ENCODE measurements at regions not wholly inside any gene's neighbourhood (a gene's known extent, or its start where the extent isn't known, plus 50 kb on each side); places are given as distances from the start of the nearest gene placed in this dataset.

DNA sequence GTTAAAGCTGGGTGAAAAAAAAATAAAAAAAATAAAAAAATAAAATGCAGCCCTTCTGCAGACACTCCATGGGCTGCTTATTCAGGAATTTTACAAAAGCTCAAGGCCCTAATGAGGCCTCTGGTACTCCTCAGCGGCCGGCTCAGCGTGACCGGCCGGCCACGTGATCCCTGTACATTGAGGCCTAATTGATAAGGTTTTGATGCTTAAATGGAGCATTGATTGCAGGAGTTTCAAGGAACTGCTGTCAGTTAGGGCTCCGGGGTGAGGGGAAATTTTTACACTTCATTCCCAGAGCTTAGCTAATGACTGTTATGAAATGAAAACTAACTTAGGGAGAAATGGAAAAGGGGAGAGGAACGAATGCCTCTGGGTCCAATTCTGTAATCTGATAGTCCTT, 368.8 kb upstream of the KIRREL3 start:
- DNase-seq: no peak

DNA sequence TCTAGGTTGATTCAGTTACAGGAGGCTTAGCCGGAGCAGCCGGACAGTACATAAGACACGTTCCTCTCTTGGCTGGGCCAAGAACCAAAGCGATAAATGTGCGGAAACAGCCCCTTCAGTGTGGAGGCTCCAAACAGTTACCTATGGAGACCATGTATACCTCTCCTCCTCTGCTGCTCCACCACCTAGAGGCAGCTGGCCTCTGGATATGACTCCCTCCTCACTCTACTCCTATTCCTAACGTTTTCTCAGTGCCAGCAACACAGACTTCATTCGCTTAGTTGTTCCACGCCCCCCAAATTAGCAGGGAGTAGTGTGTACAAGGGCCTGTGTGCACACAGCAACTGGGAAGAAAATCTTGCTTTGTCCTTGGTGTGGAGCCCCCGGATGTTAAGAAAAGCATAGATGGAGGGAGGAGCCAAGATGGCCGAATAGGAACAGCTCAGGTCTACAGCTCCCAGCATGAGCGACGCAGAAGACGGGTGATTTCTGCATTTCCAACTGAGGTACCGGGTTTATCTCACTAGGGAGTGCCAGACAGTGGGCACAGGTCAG, 362.3 kb upstream of the KIRREL3 start:
- no peak for DNase-seq

DNA sequence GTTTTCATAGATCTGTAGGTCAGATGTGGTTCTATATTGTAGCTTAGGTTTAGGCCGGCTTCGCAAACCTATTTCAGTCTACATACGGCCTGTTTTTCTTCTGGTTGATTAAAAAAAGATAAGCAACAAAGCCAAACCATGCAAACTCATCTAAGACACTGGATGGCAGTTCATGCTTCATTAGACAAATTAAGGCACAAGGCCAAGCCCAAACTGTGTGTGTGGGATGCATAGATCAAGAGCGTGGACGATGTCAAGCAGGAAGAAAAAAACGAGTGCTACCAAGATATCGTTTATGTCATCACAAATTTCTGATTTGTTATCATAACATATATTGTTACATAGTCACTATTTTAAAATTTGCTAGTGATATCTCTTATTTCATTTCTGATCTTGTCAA, 357.6 kb upstream of the KIRREL3 start:
- no peak for DNase-seq

DNA sequence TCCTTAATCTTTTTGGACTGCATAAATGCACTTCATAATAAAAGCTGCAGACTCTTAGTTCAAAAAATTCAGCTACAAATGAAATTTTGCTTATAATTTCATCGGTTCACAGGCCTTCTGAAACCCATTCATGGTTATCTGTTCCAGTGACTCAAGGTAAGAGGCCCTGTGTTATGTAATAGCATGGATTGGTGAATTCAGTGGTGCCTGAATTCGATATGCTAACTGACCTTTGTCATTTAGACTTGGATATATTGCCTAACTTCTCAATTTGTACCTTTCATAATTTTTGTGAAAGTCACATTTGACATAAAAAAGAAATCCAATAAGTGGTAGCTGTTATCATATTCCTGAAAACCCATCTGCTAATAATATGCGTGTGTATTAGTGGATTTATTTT, 349.9 kb upstream of the KIRREL3 start:
- DNase-seq: no peak

DNA sequence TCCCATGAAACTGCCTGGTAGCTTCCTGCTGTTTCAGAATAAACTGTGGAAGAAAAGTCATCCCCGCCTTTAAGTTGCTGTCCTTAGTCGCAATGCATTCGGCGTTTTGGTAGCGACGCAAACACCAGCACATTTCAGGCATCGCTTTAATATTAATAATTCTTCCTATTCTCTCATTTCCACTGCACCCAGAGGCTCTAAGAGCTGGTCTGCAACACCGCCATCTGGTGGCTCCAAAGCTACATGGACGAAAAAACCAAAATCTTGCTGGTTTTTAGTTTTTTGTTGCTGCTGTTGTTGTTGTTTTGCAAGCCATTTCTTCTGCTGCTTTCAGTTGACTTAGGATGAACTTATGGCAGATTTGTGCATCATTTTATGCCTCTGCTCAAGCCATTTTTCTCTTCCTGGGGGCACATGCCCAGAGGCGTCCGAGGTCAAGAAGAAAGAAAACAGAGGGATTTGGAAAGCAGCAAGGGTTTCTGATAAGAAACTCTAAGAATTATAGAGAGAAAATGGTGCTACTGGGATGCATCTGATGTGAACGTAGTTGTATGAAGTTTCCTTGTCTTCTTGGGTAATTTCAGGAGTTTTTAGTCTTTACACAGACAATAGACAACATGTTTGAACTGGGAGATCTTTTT, 345.4 kb upstream of the KIRREL3 start:
- DNase-seq: no peak

DNA sequence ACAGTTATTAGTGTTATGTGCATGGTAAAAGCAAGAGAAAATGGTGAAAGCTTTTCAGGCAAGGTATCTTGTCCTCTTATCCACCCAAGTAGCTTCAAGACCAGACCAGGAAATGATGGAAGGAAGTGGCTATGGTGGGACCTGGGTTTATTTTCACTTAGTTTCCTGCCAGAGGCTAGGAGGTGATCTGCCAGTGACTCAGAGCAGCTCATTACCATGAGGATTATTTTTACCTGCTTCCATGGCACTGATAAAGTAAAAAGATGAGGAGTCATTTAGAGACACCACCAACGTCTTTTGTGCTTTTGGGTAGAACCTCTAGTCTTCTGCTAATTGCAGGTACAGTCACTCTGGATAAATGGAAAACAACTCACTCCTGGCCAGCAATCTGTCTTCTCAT, 339.9 kb upstream of the KIRREL3 start:
- no peak for DNase-seq

DNA sequence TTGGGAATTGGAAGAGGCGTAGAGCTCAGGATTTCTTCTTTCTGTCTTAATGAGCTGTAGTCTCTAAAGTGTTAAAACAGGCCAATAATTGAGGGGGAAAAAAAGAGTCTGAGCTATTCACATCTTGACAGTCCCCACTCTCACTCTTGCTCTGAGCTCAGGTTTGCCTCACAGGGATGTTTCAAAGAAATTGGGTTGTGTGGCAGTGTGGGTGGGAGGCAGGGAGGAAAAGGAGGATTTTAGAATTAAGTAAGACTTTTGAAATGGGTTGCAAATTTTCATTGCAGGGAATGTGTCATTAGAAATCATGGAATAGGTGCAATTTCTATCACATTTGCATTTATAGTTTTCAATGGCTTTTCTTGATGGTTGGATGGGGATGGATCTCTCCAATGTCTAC, 338.8 kb upstream of the KIRREL3 start:
- DNase-seq: no peak

DNA sequence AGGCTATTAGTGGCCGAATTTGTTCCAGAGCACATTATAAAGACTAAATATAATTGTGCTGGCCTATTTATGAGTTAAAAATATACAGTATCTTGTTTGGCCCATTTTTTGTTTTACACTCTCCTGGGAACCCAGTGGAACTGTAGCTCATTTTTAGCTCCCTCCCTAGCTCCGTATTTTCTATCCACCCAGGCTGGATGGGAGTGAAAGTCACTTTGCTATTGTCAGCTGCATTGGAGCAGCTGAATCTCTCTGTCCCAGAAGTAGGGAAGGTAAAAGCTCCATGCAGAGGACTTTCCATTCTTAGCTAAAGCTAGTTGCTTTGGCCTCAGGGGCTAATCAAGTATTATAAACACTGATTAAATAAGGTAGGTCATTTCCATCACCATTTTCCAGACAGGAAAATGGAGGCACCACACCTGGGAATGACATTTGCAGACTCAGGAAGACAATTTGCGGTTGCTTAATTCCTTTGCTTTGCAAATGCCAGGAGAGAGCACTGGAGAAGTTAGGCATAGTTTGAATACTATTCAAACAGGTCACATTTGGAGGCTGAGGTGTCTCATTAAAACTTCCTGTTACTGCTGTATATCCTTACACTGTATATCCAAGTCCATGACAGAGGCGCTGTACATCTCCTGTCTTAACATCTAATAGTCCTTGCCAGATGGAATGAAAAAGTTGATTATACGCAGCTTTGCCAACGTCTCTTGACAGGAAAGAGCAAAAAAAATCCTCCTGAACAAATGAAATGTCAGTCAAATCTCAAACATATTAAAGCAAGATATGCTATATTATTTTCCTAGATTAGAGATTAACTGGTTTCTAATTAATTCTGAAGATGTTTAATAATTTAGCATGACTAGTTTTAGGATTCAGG, 338.1 kb upstream of the KIRREL3 start:
- DNase-seq: no peak

DNA sequence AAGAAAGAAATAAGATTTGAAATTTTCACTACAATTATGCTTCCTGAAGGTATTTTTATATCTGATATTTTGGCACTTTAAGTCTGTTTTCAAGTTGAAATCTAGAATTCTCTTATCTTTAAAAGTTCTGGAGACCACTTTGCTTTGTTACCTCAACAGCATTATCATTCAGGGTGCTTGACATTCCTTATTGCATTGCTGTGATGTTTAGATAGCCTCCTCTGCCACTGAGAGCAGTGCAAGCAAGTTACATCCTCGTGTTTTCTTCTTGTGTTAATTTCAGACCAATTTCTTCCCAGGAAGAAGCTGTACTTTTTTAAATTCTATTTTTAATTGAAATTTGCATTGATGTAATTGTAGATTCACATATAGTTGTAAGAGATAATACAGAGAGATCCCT, 333.9 kb upstream of the KIRREL3 start:
- DNase-seq: no peak

DNA sequence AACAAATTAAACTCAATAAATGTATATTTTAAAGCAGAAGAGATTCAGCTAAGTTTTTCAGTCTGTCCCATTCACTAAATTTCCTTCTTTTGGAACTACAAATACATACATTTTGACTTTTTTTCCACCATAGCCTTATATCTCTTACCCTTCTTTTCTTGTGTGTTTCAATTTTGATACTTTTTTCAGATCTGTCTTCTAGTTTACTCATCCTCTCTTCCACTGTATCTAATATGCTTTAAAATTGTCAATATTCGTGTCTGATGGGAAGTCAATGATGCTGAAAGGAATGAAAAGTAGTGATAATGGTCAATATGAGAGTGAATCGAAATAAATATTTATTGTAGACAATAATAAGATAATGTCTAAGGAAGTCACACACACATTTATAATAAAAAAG, 332.3 kb upstream of the KIRREL3 start:
- no peak for DNase-seq

DNA sequence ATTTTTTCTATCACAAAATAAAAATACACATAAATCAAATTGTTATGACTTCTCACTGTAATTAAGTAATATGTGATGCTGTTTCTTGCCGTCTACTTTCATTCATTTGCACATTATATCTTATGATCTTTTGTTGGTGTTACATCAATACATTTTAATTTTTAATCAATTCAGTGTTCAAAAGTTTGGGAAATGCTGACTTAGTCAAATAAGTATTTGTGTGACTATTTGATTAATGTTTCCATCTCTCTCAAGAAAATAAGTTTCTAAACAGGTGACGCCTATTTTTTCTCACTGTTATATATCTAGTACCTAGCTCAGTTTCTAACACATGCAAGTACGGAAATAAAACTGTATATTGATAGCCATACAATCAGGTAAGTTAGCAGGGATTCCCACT, 329.5 kb upstream of the KIRREL3 start:
- DNase-seq: no peak

DNA sequence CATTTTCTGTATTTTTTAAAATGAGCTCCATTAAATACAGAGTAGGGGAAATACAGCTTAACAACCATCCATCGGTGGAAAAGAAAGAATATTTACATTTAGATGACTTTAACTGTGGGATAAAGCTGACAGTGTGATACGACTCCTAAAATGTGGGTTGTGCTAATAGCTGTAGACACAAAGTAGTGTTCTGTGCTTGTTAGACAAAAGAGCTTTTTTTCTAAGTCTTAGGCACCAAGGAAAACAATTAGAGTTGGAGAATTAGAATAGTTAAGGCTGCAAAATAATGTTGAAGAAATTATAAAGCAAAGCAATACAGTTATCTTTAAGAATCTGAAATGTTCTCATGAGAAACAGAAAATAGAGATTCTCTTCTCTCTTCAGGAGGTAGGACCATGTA, 307.7 kb upstream of the KIRREL3 start:
- DNase-seq: no peak

DNA sequence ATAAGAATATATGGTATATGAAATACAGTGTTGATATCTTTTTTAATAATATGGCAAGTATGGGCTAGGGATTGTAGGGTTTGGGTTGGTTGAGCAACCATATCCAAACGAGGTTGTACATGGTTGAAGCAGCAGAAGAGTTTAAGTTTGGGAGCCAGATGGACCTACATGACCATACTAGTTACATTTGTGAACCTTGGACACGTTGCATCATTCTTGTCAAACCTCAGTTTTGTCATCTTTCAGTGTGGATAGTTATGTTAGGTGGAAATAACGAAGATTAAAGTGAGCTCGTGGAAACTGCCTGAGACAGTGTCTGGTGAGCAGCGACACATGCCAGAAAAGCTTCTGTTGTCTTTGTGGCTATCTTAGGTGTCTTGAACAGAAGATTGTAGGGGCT, 307.1 kb upstream of the KIRREL3 start:
- no peak for DNase-seq

DNA sequence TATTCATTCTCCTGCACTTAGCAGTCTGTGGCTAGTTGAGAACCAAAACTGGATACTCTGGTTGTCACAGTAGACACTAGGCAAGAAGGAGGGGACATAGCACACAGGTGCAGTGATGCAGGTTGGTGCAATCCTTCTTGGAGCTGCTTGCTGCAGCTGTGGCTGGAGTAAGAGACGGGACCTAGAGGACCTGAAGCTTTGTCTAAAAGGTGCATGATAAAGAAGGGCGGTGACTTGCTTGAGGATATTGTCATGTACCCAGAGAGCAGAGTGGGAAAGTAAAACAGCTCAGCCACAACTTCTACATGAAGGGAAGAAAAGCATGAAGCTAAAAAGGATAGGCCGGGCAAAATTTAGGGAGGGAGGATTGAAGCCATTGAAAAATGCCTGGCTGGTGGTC, 304.1 kb upstream of the KIRREL3 start:
- no peak for DNase-seq

DNA sequence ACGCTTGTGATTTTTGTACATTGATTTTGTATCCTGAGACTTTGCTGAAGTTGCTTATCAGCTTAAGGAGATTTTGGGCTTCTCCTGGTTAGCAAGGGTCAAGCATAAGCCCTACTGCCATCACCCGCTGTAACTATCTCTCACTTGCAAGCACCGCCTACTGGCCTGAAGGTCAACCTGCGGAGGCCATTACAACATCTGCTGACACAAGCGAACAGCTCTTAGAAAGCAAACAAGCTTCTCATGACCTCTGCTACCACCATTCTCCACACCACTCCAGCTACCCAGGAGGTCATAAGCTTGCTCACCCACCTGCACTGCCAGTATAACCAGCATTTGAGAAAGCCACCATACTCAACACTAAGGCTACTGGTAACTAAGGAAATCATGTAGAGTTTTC, 288.4 kb upstream of the KIRREL3 start:
- no peak for DNase-seq

DNA sequence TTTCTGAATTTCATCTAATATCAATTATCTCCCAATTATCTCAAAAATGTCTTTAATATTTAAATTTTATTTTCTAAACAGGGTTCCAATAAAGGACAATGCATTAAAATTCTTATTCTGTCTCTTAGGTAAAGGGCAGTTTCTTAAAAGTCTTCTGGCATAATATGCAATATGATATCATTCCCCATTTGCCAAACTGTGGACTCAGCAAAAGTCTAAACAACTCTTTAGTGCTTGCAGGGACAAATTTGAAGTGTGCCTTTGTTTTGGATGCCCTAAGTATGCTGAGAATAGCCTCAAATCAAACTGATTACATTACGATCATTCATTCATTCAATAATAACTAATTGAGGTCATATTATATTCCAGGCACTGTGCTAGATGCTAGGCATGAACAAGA, 281.0 kb upstream of the KIRREL3 start:
- DNase-seq: no peak

DNA sequence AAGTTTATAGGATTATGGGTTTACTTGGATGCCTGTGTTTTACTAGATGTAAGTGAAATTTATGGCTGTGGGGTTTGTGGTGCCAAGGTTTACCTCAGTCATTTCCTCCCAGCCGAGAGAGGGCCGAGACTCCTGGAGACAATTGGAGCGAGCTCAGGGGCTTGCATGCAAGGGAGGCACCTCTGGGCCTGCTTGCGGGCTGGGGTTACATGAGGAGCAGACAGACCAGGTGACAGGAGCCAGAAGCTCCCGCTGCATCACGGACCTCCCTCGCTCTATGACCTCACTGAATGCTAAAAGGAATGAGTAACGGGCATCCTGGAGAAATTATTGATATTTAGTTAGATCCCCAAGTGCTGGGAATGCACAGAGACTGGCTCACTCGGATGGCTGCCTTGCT, 275.2 kb upstream of the KIRREL3 start:
- DNase-seq: no peak

DNA sequence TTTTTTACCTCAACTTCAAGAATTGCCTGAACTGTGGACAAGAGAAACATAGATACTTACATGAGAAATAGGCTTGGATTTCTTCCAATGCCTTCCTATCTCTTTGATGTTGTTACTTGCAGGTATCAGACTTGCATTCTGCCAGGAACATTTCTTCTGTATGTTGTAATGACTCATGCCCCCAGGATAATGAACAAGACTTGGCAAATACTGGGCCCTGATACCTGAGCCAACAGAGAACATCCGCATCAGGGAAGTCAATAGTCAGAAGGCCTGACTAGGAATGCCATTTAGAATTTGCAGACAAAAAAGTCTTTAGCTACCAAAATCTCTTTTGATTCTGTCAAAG, 273.7 kb upstream of the KIRREL3 start:
- DNase-seq: no peak

DNA sequence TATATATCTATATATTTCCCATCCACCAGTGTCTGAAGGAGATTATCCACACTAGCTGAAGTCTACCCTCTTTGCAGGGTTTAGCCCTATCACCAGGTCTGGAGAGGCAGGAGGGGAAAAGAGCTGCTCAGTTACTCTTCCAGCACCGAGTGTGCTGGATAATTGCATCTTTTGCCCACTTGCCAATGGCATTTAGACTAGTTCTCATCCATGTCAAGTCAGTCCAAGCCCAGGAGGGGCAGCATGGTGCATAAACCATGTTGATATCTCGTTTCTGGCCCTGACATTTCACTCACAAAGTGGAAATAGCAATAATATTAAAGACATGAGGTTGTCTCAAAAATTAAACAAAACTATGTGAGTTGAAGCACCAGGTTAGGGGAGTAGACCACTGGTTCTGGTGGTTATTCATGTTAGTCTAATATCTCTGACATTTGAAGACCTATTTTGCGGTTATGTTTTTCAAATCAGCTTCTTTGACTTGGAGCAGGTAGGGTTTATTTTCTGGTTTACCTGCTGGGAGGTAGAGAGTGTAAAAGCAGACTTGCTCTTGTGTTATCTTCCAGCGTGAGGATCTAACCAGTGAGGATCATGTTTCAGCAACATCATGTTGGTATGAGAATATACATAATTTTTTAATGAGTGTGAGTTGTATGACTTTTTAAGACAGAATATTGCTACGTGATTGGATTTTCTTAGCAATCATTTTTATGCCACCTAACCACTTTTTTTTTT, 273.2 kb upstream of the KIRREL3 start:
- no peak for DNase-seq

DNA sequence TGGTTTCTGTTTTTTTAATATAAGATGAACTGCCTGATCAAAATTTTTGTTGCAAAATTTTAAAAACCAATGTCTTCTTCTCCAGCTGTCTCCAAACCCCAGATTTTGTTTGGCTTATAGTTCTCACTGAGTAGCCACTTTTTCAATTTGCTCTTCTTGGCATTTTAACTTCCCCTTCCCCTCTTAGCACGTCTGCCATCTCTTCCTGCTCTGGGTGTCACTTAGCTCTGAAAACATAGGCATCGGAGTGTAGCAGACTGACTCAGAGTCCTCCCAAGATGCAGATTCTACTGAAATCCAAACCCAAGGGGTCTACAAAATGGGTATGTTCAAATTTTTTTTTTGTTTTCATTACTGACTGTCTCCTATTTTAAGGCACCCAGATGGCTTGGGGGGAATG, 270.3 kb upstream of the KIRREL3 start:
- DNase-seq: no peak

DNA sequence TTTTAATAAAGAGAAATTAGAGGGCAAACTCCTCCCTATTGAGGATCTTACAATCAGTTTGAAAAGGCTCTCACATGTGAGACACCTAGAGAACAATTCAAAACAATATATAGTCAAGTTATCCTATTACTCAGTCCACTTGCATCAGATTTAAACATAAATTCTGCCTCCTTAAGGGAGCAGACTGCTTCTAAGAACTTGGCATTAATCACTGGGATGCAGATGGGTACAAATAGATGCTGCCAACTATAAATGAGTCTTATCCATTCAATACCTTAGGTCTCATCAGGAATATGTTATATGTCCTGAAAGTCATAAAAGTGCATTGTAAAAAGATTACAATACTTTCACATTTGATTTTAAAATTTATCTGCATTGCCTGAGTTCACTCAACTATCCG, 269.3 kb upstream of the KIRREL3 start:
- DNase-seq: no peak

DNA sequence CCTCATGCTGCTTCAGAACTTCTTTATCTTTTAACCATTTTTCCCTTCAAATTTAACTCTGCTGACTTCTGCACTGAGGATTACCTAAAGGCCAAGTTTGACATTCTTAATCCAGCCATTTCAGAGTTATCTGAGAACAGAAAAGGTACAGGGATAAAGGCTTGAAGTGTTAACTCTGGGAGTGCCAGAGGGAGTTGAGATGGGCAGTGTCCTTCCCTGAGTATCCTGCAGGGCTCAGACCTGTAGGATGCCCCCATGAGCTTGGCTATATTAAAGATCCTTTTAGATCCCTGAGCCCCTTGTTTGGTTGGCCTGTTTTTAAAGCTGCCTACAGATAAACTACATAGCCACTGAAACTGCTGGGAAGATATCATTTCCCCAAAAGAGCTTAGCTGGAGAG, 268.4 kb upstream of the KIRREL3 start:
- no peak for DNase-seq

DNA sequence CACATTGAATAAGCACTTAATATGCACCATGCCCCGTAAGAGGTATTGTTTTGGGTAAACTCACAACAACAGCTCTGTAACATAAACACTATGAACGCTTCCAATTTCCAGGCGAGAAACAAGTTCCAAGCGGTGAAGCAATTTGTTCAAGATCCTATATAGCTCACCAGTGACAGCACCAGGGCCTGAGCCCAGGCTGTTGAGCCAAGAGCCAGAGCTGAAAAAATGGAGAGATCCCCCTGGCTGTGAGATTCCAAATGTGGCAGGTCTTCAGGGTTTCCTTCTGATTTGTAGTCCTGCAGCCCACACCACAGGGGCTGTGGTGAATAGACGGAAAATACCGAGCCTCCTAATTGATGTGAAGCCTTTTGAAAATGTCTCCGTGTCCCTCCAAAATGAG, 268.0 kb upstream of the KIRREL3 start:
- DNase-seq: no peak

DNA sequence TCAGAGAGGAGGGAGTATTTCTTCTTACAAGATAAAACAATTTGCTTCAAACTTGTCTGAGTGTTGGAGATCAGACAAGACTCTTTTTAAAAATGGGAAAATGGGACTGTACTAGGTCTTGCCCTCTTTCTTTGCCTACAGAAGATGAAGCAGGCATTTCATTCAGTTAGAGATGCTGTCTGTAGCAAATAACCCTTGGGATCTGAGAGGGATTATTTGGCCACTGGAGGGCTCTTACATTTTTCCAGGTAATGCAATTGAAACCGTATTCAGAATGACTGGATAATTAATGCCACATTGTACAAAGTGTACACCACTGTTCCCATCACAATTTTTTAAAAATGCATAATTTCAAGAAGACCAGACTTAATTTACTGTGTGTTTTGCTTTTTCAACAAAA, 258.5 kb upstream of the KIRREL3 start:
- no peak for DNase-seq
